ENCODE measurements at regions not wholly inside any gene's neighbourhood (a gene's known extent, or its start where the extent isn't known, plus 50 kb on each side); places are given as distances from the start of the nearest gene placed in this dataset.

DNA sequence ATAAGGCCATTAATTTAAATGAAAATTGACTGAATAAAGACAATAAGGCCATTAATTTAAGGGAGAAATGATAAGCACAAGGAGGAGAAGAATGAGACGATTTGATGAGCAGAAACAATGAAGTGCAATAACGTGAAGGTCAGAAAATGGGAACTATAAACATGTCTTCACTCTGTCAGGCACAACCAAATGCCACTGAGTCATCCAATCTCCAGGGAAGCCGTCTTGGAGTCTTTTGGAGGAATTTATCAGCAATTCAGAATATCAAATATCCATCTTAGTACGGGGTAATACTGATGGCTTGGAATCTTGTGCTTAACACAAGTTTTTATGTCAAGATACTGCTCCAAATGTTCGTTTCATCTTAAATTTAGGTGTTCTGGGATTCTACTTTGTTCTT lies 159.9 kb downstream of the CAPZA3 start (continued):
- TF ChIP-seq, protein P1, sequence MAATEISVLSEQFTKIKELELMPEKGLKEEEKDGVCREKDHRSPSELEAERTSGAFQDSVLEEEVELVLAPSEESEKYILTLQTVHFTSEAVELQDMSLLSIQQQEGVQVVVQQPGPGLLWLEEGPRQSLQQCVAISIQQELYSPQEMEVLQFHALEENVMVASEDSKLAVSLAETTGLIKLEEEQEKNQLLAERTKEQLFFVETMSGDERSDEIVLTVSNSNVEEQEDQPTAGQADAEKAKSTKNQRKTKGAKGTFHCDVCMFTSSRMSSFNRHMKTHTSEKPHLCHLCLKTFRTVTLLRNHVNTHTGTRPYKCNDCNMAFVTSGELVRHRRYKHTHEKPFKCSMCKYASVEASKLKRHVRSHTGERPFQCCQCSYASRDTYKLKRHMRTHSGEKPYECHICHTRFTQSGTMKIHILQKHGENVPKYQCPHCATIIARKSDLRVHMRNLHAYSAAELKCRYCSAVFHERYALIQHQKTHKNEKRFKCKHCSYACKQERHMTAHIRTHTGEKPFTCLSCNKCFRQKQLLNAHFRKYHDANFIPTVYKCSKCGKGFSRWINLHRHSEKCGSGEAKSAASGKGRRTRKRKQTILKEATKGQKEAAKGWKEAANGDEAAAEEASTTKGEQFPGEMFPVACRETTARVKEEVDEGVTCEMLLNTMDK (IDR thresholded peaks at IDR 0.05; ENCODE audit: borderline replicate concordance, insufficient read depth, low read depth, low read length, poor library complexity, severe bottlenecking): no peak
- TF ChIP-seq ZNF134 (CRISPR knock-in tag; conservative IDR thresholded peaks at IDR 0.05) (no peak), RBM25 (IDR thresholded peaks at IDR 0.05; ENCODE audit: low read depth, low read length, severe bottlenecking) (no peak), JUND (IDR thresholded peaks at IDR 0.05; ENCODE audit: borderline replicate concordance, low read depth, low read length) (no peak), JUND (tag; IDR thresholded peaks at IDR 0.05; ENCODE audit: borderline replicate concordance, low read depth, low read length) (no peak), ZNF140 (CRISPR knock-in tag; IDR thresholded peaks at IDR 0.05) (no peak), ZNF57 (CRISPR knock-in tag; IDR thresholded peaks at IDR 0.05) (no peak), PRPF4 (IDR thresholded peaks at IDR 0.05; ENCODE audit: insufficient read depth, low read depth, low read length, poor library complexity, severe bottlenecking) (no peak)
- TF ChIP-seq, protein P2, sequence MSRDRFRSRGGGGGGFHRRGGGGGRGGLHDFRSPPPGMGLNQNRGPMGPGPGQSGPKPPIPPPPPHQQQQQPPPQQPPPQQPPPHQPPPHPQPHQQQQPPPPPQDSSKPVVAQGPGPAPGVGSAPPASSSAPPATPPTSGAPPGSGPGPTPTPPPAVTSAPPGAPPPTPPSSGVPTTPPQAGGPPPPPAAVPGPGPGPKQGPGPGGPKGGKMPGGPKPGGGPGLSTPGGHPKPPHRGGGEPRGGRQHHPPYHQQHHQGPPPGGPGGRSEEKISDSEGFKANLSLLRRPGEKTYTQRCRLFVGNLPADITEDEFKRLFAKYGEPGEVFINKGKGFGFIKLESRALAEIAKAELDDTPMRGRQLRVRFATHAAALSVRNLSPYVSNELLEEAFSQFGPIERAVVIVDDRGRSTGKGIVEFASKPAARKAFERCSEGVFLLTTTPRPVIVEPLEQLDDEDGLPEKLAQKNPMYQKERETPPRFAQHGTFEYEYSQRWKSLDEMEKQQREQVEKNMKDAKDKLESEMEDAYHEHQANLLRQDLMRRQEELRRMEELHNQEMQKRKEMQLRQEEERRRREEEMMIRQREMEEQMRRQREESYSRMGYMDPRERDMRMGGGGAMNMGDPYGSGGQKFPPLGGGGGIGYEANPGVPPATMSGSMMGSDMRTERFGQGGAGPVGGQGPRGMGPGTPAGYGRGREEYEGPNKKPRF (IDR thresholded peaks at IDR 0.05; ENCODE audit: low read depth, low read length): no peak

Data from K562 (cell line).